ENCODE measurements at regions not wholly inside any gene's neighbourhood (a gene's known extent, or its start where the extent isn't known, plus 50 kb on each side); places are given as distances from the start of the nearest gene placed in this dataset.

- DNase-seq = no peak
These were observed 333.7 kb downstream of the RND3 start for GRCh38 chr2:150153646-150154307.

GRCh38 chr2:150152230-150152629 is 335.2 kb downstream of the RND3 start:
- no peak for DNase-seq

- DNase-seq = no peak
These were observed 337.3 kb downstream of the RND3 start for GRCh38 chr2:150150144-150150543.

- DNase-seq = no peak
These were observed 339.4 kb downstream of the RND3 start for GRCh38 chr2:150147889-150148683.

GRCh38 chr2:150146879-150147278 is 340.6 kb downstream of the RND3 start:
- DNase-seq = no peak

- DNase-seq = no peak
These were observed 342.2 kb downstream of the RND3 start for GRCh38 chr2:150145299-150145692.

GRCh38 chr2:150144546-150145298 is 342.7 kb downstream of the RND3 start:
- DNase-seq = no peak

- DNase-seq = no peak
These were observed 344.4 kb downstream of the RND3 start for GRCh38 chr2:150143087-150143536.

- DNase-seq = no peak
These were observed 344.9 kb downstream of the RND3 start for GRCh38 chr2:150142561-150142960.

GRCh38 chr2:150141226-150142001 is 346.1 kb downstream of the RND3 start:
- DNase-seq = no peak

GRCh38 chr2:150140777-150141176 is 346.7 kb downstream of the RND3 start:
- no peak for DNase-seq

- no peak for DNase-seq
These were observed 348.9 kb downstream of the RND3 start for GRCh38 chr2:150138587-150138986.

- no peak for DNase-seq
These were observed 350.0 kb downstream of the RND3 start for GRCh38 chr2:150137338-150138069.

GRCh38 chr2:150136893-150137292 is 350.6 kb downstream of the RND3 start:
- no peak for DNase-seq

- no peak for DNase-seq
These were observed 351.1 kb downstream of the RND3 start for GRCh38 chr2:150136401-150136800.

GRCh38 chr2:150135223-150135883 is 352.1 kb downstream of the RND3 start:
- no peak for DNase-seq

GRCh38 chr2:150134223-150134857 is 353.1 kb downstream of the RND3 start:
- DNase-seq = no peak

- DNase-seq = peak; percentile 26
These were observed 353.8 kb downstream of the RND3 start for GRCh38 chr2:150133623-150134022.

GRCh38 chr2:150129921-150130575 is 357.4 kb downstream of the RND3 start:
- no peak for DNase-seq

- no peak for DNase-seq
These were observed 359.5 kb downstream of the RND3 start for GRCh38 chr2:150127995-150128394.
